ENCODE measurements at regions not wholly inside any gene's neighbourhood (a gene's known extent, or its start where the extent isn't known, plus 50 kb on each side); places are given as distances from the start of the nearest gene placed in this dataset.
A peak's percentile ranks its signal among the peaks of the same experiment; 100 is the strongest.

DNA sequence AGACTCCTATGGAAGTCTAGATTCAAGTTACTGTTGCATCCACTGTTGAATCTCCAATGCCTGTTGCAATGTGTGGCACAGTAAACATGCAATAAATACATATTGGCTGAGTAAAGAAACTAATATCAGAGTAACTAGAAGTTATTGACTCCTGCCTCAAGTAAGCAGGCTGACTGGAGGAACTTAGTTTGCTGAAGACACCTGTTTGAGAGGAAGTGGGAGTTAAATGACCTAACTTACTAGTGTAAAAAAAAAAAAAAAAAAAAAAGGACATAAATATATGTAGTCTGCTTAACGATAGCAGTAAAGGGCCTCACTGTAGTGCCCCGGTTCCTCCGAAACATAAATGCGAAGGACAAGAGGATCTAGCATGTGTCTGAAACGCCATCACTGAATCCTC is 249.8 kb upstream of the PRDM1 start:
- no peak overlapping the region for H3K4me3 ChIP-seq
- H3K9me3 ChIP-seq (replicated peaks), result no peaks in the 10 kb centered on the region
- H3K4me1 ChIP-seq, result peaks cover 4% of the 10 kb centered on the region
- TF ChIP-seq, protein P1, sequence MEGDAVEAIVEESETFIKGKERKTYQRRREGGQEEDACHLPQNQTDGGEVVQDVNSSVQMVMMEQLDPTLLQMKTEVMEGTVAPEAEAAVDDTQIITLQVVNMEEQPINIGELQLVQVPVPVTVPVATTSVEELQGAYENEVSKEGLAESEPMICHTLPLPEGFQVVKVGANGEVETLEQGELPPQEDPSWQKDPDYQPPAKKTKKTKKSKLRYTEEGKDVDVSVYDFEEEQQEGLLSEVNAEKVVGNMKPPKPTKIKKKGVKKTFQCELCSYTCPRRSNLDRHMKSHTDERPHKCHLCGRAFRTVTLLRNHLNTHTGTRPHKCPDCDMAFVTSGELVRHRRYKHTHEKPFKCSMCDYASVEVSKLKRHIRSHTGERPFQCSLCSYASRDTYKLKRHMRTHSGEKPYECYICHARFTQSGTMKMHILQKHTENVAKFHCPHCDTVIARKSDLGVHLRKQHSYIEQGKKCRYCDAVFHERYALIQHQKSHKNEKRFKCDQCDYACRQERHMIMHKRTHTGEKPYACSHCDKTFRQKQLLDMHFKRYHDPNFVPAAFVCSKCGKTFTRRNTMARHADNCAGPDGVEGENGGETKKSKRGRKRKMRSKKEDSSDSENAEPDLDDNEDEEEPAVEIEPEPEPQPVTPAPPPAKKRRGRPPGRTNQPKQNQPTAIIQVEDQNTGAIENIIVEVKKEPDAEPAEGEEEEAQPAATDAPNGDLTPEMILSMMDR (IDR thresholded peaks at IDR 0.05; ENCODE audit: borderline replicate concordance), result no peak
- intact Hi-C loops (cut with micrococcal nuclease), result no loop called here
- H3K36me3 ChIP-seq, result no peaks in the 10 kb centered on the region
- H3K27ac ChIP-seq (replicated peaks), result no peak overlapping the region
- no peaks in the 10 kb centered on the region for H3K27me3 ChIP-seq (ENCODE audit: low read depth)
- DNase-seq, result no peak

DNA sequence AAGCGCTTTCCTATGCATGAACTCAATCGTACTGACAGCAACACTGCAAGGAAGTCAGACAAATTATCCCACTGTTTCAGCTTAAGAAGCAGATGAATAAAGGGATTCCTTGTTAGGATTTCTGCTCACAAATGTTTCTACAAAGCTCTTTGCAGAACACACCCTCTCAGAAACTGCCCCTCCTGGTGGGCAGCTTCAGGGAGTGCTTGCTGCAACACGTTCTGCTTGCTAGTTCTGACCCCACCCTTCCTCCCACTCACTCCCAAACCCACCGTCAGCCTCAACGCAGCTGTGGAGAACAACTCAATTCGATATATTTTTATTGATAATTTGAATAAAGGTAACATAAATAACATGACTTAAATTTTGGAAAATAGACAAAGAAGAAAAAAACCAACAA is 250.8 kb upstream of the PRDM1 start:
- Histone ChIP-seq H3K27ac (replicated peaks) (no peak overlapping the region), H3K27me3 (ENCODE audit: low read depth) (no peaks in the 10 kb centered on the region), H3K36me3 (no peaks in the 10 kb centered on the region), H3K9me3 (replicated peaks) (no peaks in the 10 kb centered on the region), H3K4me3 (no peak overlapping the region), H3K4me1 (peaks cover 4% of the 10 kb centered on the region)
- TF ChIP-seq, protein P1 (IDR thresholded peaks at IDR 0.05; ENCODE audit: borderline replicate concordance), result peak; percentile 42
- intact Hi-C loops (cut with micrococcal nuclease), result no loop called here
- DNase-seq, result no peak

DNA sequence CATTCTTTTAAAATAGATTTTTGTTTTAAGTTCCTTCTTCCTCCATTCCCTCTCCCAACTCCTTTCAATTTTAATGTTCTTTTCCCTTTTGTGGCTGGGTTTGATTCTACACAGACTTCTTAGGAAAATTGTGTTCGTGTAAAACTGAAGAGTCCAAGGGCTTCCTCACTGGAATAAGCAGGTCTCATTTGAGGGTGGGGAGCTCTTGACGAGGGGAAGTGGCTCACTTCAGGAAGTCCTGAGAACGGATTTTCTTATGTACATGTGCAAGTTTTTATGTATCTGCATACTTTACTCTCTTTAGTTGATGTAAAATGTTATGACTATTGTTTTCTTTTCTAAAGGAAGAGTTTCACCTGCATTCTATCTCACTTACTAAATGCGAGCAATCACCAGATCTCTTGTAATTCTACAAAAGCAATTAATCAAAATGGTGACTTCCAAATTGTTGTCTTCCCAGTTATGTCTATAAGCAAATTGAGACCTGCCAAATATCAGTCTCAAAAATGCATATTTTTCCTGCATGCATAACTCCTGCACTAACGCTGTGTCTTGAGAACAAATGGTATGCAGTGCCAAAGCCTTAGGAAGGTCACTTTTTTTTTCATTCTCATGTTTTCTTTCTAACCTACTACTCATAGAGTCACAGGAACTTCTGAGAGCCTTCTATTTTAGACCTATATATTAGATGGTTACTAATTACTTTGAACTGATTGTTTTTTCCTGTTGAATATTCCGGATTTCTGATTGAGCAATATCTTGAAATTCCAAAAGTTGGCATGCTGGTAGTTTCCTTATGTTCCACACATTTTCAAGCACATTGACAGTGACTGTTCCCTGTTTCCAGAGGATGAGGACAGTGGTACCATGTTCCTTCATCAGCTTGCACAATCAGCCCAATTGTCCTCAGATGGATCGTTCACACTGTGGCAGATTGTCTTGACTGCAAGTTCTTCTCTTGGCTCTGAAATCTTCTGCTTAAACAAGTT is 251.9 kb upstream of the PRDM1 start:
- peaks cover 4% of the 10 kb centered on the region for H3K4me1 ChIP-seq
- intact Hi-C loops (cut with micrococcal nuclease), result no loop called here
- no peak overlapping the region for H3K4me3 ChIP-seq
- no peaks in the 10 kb centered on the region for H3K36me3 ChIP-seq
- TF ChIP-seq, protein P1 (IDR thresholded peaks at IDR 0.05; ENCODE audit: borderline replicate concordance), result no peak
- no peak overlapping the region for H3K27ac ChIP-seq (replicated peaks)
- no peaks in the 10 kb centered on the region for H3K9me3 ChIP-seq (replicated peaks)
- no peak for DNase-seq
- no peaks in the 10 kb centered on the region for H3K27me3 ChIP-seq (ENCODE audit: low read depth)

DNA sequence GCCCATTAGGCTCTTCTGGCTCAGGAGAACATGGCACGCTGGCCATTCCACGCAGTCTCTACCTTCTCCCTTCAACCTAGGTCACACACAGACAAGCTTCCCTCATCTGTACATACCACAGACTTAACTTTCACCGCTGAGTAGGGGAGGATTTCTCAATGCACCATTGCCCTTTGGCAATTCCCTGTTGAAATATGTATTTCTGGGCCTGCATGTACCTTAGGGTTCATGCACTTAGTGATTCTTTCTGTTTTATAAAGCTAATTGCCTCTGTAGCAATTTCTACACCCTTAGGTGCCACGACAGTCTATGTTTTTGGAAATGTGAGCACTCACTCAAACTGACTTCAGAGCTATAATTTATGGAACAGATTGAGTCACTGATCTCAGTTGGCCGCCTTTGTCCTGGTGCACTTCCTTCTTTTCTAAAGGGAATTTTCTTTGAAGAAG is 253.8 kb upstream of the PRDM1 start:
- DNase-seq, result no peak
- H3K27me3 ChIP-seq (ENCODE audit: low read depth), result no peaks in the 10 kb centered on the region
- intact Hi-C loops (cut with micrococcal nuclease), result no loop called here
- H3K4me3 ChIP-seq, result no peak overlapping the region
- TF ChIP-seq, protein P1 (IDR thresholded peaks at IDR 0.05; ENCODE audit: borderline replicate concordance), result no peak
- no peaks in the 10 kb centered on the region for H3K4me1 ChIP-seq
- peaks cover 2% of the 10 kb centered on the region for H3K9me3 ChIP-seq (replicated peaks)
- H3K27ac ChIP-seq (replicated peaks), result no peak overlapping the region
- no peaks in the 10 kb centered on the region for H3K36me3 ChIP-seq

DNA sequence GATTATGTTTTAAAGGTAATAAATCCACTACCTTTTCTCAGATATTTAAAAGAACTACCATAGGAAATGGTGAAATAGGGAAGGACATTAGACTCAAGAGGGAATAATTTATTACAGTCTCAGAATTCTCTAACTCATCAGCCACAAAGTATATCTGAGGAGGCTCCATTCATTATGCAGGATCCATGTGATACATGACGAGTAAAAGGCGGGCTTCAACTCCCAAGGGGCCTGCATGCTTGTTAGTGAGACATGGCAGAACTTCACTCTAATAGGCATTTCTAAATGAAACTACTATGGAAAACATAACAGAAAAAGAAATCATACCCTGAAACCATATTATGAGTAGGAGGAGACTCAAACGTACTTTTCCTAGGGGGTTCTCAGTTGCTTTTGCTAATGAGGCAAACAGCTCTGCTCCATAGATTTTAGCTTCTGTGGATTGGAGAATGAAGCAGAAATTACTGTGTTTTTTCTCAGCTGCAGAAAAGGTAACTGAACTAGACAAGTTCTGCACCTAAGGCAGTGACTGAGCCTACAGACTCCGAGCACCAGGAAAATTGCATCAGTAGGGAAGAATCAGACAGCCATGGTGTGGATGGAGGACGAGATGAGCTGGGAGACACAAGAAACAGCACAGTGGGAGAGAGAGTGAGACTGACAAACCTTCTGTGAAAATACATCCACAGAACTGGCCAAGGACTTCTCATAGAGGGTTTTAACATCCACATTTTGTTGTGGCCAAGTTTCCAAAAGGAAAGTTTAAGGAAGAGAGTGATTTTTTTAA is 254.6 kb upstream of the PRDM1 start:
- no peak for DNase-seq
- H3K27ac ChIP-seq (replicated peaks), result no peak overlapping the region
- H3K9me3 ChIP-seq (replicated peaks), result peaks cover 11% of the 10 kb centered on the region
- no peaks in the 10 kb centered on the region for H3K27me3 ChIP-seq (ENCODE audit: low read depth)
- H3K36me3 ChIP-seq, result no peaks in the 10 kb centered on the region
- TF ChIP-seq, protein P1 (IDR thresholded peaks at IDR 0.05; ENCODE audit: borderline replicate concordance), result no peak
- intact Hi-C loops (cut with micrococcal nuclease), result no loop called here
- H3K4me3 ChIP-seq, result no peak overlapping the region
- H3K4me1 ChIP-seq, result no peaks in the 10 kb centered on the region

Data from left ventricle myocardium inferior (tissue), 1 donor.